ENCODE measurements at regions not wholly inside any gene's neighbourhood (a gene's known extent, or its start where the extent isn't known, plus 50 kb on each side); places are given as distances from the start of the nearest gene placed in this dataset.

DNA sequence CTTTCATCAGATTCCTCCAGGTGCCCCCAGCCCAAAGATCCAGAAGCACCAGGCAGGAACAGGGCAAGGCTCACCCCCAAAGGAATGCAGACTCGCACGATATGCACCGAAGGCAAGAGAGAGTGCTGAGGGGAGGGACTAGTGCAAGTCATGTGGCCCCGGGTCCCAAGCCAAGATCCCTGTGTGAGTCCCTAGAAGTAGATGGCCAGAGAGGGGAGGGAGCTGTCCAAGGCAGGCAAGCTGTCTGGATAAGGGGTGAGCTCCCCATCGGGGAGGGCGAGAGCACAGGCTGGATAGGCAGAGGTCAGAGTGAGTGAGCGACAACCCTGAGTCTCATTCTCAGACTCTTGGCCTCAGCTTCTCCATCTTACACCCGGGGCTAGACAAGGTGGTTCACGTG lies 171.5 kb upstream of the LINGO1 start:
- H3K27ac ChIP-seq, result no peak overlapping the region
- no peak overlapping the region for H3K4me3 ChIP-seq (ENCODE audit: low read depth in 1 of 2, low read length in 1 of 2)
- no peaks in the 10 kb centered on the region for H3K36me3 ChIP-seq
- no peaks in the 10 kb centered on the region for H3K4me1 ChIP-seq (ENCODE audit: control insufficient read depth in 1 of 2, insufficient read depth in 1 of 2, low read depth in 1 of 2, low read length in 1 of 2)
- TF ChIP-seq, protein P1, sequence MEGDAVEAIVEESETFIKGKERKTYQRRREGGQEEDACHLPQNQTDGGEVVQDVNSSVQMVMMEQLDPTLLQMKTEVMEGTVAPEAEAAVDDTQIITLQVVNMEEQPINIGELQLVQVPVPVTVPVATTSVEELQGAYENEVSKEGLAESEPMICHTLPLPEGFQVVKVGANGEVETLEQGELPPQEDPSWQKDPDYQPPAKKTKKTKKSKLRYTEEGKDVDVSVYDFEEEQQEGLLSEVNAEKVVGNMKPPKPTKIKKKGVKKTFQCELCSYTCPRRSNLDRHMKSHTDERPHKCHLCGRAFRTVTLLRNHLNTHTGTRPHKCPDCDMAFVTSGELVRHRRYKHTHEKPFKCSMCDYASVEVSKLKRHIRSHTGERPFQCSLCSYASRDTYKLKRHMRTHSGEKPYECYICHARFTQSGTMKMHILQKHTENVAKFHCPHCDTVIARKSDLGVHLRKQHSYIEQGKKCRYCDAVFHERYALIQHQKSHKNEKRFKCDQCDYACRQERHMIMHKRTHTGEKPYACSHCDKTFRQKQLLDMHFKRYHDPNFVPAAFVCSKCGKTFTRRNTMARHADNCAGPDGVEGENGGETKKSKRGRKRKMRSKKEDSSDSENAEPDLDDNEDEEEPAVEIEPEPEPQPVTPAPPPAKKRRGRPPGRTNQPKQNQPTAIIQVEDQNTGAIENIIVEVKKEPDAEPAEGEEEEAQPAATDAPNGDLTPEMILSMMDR (IDR thresholded peaks at IDR 0.05), result no peak
- H3K9me3 ChIP-seq, result no peaks in the 10 kb centered on the region
- H3K27me3 ChIP-seq, result peaks cover 6% of the 10 kb centered on the region

DNA sequence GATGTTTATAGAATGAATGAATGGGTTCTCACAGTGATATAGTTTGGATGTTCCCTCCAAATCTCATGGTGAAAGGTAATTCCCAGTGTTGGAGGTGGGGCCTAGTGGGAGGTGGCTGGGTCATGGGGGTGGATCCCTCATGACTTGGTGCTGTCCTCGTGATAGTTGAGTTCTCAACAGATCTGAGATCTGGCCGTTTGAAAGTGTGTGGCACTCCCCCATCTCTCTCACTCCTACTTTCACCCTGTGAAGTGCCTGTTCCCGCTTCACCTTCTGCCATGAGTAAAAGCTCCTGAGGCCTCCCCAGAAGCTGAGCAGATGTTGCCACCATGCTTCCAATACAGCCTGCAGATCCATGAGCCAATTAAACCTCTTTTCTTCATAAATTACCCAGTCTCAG lies 170.8 kb upstream of the LINGO1 start:
- Histone ChIP-seq H3K27ac (no peak overlapping the region), H3K36me3 (no peaks in the 10 kb centered on the region)
- TF ChIP-seq, protein P1 (IDR thresholded peaks at IDR 0.05), result no peak

DNA sequence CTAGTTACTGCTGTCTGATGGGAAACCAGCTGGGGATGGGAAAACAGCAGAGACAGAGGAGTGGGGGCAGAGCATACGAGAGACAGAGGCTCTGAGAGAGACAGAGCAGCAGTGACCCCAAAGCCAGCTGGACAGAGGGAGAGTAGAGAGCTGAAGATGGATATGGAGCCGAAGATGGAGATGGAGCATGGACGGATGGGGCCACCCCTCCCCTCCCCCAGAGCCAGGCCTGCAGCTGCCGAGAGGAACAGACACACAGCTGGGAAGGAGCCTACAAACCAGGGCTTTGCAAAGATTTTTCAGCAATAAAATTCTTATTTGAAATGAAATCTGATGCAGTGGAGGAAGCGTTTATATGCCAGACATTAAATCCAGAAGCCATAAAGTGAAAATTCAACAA lies 167.6 kb upstream of the LINGO1 start:
- no peak overlapping the region for H3K27ac ChIP-seq
- H3K4me3 ChIP-seq (ENCODE audit: low read depth in 1 of 2, low read length in 1 of 2), result no peak overlapping the region
- peaks cover 6% of the 10 kb centered on the region for H3K27me3 ChIP-seq
- no peaks in the 10 kb centered on the region for H3K9me3 ChIP-seq
- TF ChIP-seq, protein P1 (IDR thresholded peaks at IDR 0.05), result no peak
- no peaks in the 10 kb centered on the region for H3K36me3 ChIP-seq
- H3K4me1 ChIP-seq (ENCODE audit: control insufficient read depth in 1 of 2, insufficient read depth in 1 of 2, low read depth in 1 of 2, low read length in 1 of 2), result no peaks in the 10 kb centered on the region

More for the DNA sequence above, 170.8 kb upstream of the LINGO1 start:
- H3K27me3 ChIP-seq, result peaks cover 6% of the 10 kb centered on the region
- H3K4me3 ChIP-seq (ENCODE audit: low read depth in 1 of 2, low read length in 1 of 2), result no peak overlapping the region
- H3K9me3 ChIP-seq, result no peaks in the 10 kb centered on the region
- H3K4me1 ChIP-seq (ENCODE audit: control insufficient read depth in 1 of 2, insufficient read depth in 1 of 2, low read depth in 1 of 2, low read length in 1 of 2), result no peaks in the 10 kb centered on the region

DNA sequence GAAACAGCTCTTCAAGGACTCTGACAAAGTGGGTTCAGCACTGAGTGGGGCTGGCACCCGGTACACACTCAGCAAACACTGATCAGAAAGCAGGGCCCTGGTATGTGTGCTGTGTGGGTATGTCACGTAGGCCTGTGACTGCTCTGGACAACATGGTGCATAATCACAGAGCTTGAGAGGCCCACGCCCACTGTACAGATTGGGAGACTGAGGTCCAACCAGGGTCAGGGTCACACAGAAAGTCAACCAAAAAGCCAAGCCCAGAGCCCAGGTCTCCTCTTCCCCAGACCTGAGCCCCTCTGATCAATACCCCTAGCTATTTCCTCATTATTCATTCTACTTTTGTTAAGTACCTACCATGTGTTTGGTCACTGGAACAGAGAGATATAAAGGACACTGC lies 166.1 kb upstream of the LINGO1 start:
- Histone ChIP-seq H3K27me3 (peaks cover 6% of the 10 kb centered on the region), H3K27ac (no peak overlapping the region), H3K4me3 (ENCODE audit: low read depth in 1 of 2, low read length in 1 of 2) (no peak overlapping the region), H3K9me3 (no peaks in the 10 kb centered on the region), H3K4me1 (ENCODE audit: control insufficient read depth in 1 of 2, insufficient read depth in 1 of 2, low read depth in 1 of 2, low read length in 1 of 2) (no peaks in the 10 kb centered on the region), H3K36me3 (no peaks in the 10 kb centered on the region)
- TF ChIP-seq, protein P1 (IDR thresholded peaks at IDR 0.05), result no peak

DNA sequence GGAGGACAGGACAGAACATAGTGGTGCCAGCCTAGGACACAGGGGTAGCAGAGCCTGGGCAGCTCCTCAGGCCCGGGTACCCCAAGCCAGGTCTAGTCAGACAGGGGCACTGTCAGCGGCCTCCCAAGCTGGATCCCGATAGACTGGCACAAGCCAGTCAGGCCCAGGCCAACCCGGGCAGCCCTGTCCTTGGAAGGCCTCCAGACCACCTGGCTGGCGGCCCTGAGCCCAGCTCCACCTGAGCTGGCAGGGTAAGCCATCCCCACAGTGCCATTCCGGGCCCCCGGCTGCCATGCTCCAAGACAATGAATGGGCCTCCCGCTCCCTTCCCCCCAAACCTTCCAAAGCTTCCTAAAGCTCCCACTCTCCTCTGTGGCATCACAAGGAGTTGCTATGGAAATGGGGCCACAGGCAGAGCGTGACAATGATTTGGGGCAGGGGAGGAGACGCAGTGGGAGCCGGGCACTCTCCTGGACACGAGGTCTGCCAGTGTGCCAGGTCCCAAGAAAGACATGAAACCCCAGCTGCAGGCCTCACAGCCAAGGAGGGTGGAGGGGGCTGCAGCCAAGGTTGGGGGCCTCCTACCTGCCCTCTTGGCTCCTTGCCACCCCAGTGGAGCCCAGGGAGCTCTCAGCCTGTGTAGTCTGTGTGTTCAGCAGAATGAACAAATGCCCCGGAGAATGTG lies 165.6 kb upstream of the LINGO1 start:
- Histone ChIP-seq H3K4me1 (ENCODE audit: control insufficient read depth in 1 of 2, insufficient read depth in 1 of 2, low read depth in 1 of 2, low read length in 1 of 2) (no peaks in the 10 kb centered on the region), H3K36me3 (no peaks in the 10 kb centered on the region), H3K27me3 (peaks cover 6% of the 10 kb centered on the region), H3K27ac (no peak overlapping the region), H3K9me3 (no peaks in the 10 kb centered on the region), H3K4me3 (ENCODE audit: low read depth in 1 of 2, low read length in 1 of 2) (no peak overlapping the region)
- TF ChIP-seq, protein P1 (IDR thresholded peaks at IDR 0.05), result no peak

All from neutrophil (primary cell).